Liver (tissue), 8 donors: ENCODE measurements at regions not wholly inside any gene's neighbourhood (a gene's known extent, or its start where the extent isn't known, plus 50 kb on each side); places are given as distances from the start of the nearest gene placed in this dataset.

Source experiments
- DNase-seq: peaks from one replicate; pipeline ENCODE4 v3.0.0-alpha.2; 2017; ENCODE audit warnings: low spot score
- H3K27ac ChIP-seq, 2 donors: one replicate each; pipeline ENCODE4 v1.7.0; 2013; ENCODE audit warnings: inconsistent platforms in 2 of 2, low read length in 2 of 2, control low read depth in 1 of 2, low read depth in 1 of 2, mild to moderate bottlenecking in 1 of 2
- H3K27me3 ChIP-seq, 4 donors: one replicate each; pipeline versions ENCODE4 v1.6.1 to v1.7.0; 2013; ENCODE audit warnings: low read length in 3 of 4, inconsistent platforms in 1 of 4, mild to moderate bottlenecking in 1 of 4, moderate library complexity in 1 of 4; ENCODE audit not compliant: control insufficient read depth in 4 of 4, insufficient read depth in 4 of 4
- H3K36me3 ChIP-seq, 4 donors: one replicate each; pipeline versions ENCODE4 v1.6.1 to v1.7.0; 2013; ENCODE audit warnings: low read length in 3 of 4, mild to moderate bottlenecking in 3 of 4, low read depth in 1 of 4, moderate library complexity in 1 of 4; ENCODE audit not compliant: control insufficient read depth in 4 of 4, insufficient read depth in 3 of 4
- H3K4me1 ChIP-seq, 4 donors: one replicate each; pipeline versions ENCODE4 v1.6.1 to v1.7.0; 2013; ENCODE audit warnings: low read length in 3 of 4, mild to moderate bottlenecking in 3 of 4, moderate library complexity in 1 of 4; ENCODE audit not compliant: control insufficient read depth in 4 of 4, insufficient read depth in 4 of 4
- H3K4me3 ChIP-seq, 3 donors: one replicate each; pipeline versions ENCODE4 v1.6.1 to v1.7.0; 2013; ENCODE audit warnings: low read length in 3 of 3, control low read depth in 1 of 3, low read depth in 1 of 3, mild to moderate bottlenecking in 1 of 3
- H3K9ac ChIP-seq, 2 donors: one replicate each; pipeline ENCODE4 v1.7.0; 2013; ENCODE audit warnings: low read length in 2 of 2, mild to moderate bottlenecking in 2 of 2, moderate library complexity in 2 of 2, control low read depth in 1 of 2, low read depth in 1 of 2
- H3K9me3 ChIP-seq, 4 donors: one replicate each; pipeline versions ENCODE4 v1.6.1 to v1.7.0; 2013; ENCODE audit warnings: low read length in 3 of 4; ENCODE audit not compliant: control insufficient read depth in 4 of 4
- FOXA1 ChIP-seq: IDR thresholded peaks from 2 replicates; pipeline ENCODE4 v1.6.1; 2016; ENCODE audit warnings: antibody characterized with exemption
- GABPA ChIP-seq, 2 donors: IDR thresholded peaks in 1 of 2; conservative IDR thresholded peaks in 1 of 2; 2 replicates each; pipeline ENCODE4 v1.6.1; 2016; ENCODE audit warnings: antibody characterized with exemption in 2 of 2, mild to moderate bottlenecking in 1 of 2, moderate library complexity in 1 of 2
- HNF4A ChIP-seq, 2 donors: conservative IDR thresholded peaks; 2 replicates each; pipeline ENCODE4 v1.6.1; 2016; ENCODE audit warnings: antibody characterized with exemption in 2 of 2, mild to moderate bottlenecking in 2 of 2
- HNF4G ChIP-seq: IDR thresholded peaks from 2 replicates; pipeline ENCODE4 v1.6.1; 2016; ENCODE audit warnings: antibody characterized with exemption
- JUND ChIP-seq, 2 donors: IDR thresholded peaks; 2 replicates each; pipeline ENCODE4 v1.6.1; 2016; ENCODE audit warnings: antibody characterized with exemption in 2 of 2
- NR2F2 ChIP-seq: IDR thresholded peaks from 2 replicates; pipeline ENCODE4 v1.6.1; 2016; ENCODE audit warnings: antibody characterized with exemption
- RAD21 ChIP-seq, 2 donors: IDR thresholded peaks; 2 replicates each; pipeline ENCODE4 v1.6.1; 2016; ENCODE audit warnings: antibody characterized with exemption in 2 of 2, mild to moderate bottlenecking in 2 of 2
- RXRA ChIP-seq, 2 donors: IDR thresholded peaks; 2 replicates each; pipeline ENCODE4 v1.6.1; 2017 to 2018; ENCODE audit warnings: antibody characterized with exemption in 2 of 2, mild to moderate bottlenecking in 1 of 2
- SP1 ChIP-seq: IDR thresholded peaks from 2 replicates; pipeline ENCODE4 v1.6.1; 2018; ENCODE audit warnings: antibody characterized with exemption, mild to moderate bottlenecking
- TAF1 ChIP-seq: conservative IDR thresholded peaks from 2 replicates; pipeline ENCODE4 v1.6.1; 2016; ENCODE audit warnings: antibody characterized with exemption, mild to moderate bottlenecking
- YY1 ChIP-seq: IDR thresholded peaks from 2 replicates; pipeline ENCODE4 v1.6.1; 2016; ENCODE audit warnings: antibody characterized with exemption, mild to moderate bottlenecking
- whole genome bisulfite sequencing: extraction: QIAGEN DNeasy Blood & Tissue Kit; methylation state at CpG from one replicate; pipeline ENCODE4 v1.1.7; 2013; 5-methylcytosine and 5-hydroxymethylcytosine counted together
- TF ChIP-seq, protein P1 (sequence below): IDR thresholded peaks from 2 replicates; pipeline ENCODE4 v1.6.1; 2016; ENCODE audit warnings: antibody characterized with exemption
- TF ChIP-seq, protein P2 (sequence below): IDR thresholded peaks from 2 replicates; pipeline ENCODE4 v1.6.1; 2016; ENCODE audit warnings: antibody characterized with exemption
- TF ChIP-seq, protein P3 (sequence below): fragments of 150-350 bp; IDR thresholded peaks from 2 replicates; pipeline ENCODE4 v1.5.1; 2017; ENCODE audit warnings: improper control_type of control experiment, low read depth, low read length; ENCODE audit not compliant: missing input control
- TF ChIP-seq, protein P4 (sequence below): IDR thresholded peaks from 2 replicates; pipeline ENCODE4 v1.6.1; 2016; ENCODE audit warnings: antibody characterized with exemption, mild to moderate bottlenecking
- donor health status: healthy.
- donor health status: healthy.
- donor health status: healthy.
- donor health status: healthy.
- donor health status: healthy.

- TF ChIP-seq, protein P1, sequence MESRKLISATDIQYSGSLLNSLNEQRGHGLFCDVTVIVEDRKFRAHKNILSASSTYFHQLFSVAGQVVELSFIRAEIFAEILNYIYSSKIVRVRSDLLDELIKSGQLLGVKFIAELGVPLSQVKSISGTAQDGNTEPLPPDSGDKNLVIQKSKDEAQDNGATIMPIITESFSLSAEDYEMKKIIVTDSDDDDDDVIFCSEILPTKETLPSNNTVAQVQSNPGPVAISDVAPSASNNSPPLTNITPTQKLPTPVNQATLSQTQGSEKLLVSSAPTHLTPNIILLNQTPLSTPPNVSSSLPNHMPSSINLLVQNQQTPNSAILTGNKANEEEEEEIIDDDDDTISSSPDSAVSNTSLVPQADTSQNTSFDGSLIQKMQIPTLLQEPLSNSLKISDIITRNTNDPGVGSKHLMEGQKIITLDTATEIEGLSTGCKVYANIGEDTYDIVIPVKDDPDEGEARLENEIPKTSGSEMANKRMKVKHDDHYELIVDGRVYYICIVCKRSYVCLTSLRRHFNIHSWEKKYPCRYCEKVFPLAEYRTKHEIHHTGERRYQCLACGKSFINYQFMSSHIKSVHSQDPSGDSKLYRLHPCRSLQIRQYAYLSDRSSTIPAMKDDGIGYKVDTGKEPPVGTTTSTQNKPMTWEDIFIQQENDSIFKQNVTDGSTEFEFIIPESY, result no peak
These were observed 456.2 kb downstream of the PCDH20 start (continued) for GRCh38 chr13:60959427-60959826.

GRCh38 chr13:60957816-60958215, 457.8 kb downstream of the PCDH20 start:
- 23% methylated on average over 1 of the region's 1 CpG for WGBS
- no peak overlapping the region for H3K9ac ChIP-seq
- no peak overlapping the region for H3K27ac ChIP-seq
- H3K4me1 ChIP-seq, result no peaks in the 10 kb centered on the region
- H3K9me3 ChIP-seq, result no peaks in the 10 kb centered on the region
- DNase-seq, result no peak
- TF ChIP-seq, protein P1, result no peak
- TF ChIP-seq RAD21 (IDR thresholded peaks at IDR 0.05) (no peak), HNF4A (conservative IDR thresholded peaks at IDR 0.05) (no peak), HNF4G (no peak), RXRA (IDR thresholded peaks at IDR 0.05) (no peak), JUND (IDR thresholded peaks at IDR 0.05) (no peak), YY1 (no peak), SP1 (no peak), NR2F2 (no peak), GABPA (IDR thresholded peaks at IDR 0.05 in 1 of 2, conservative IDR thresholded peaks at IDR 0.05 in 1 of 2) (no peak), TAF1 (no peak), FOXA1 (no peak)
- TF ChIP-seq, protein P2, sequence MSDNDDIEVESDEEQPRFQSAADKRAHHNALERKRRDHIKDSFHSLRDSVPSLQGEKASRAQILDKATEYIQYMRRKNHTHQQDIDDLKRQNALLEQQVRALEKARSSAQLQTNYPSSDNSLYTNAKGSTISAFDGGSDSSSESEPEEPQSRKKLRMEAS, result no peak
- TF ChIP-seq, protein P3, sequence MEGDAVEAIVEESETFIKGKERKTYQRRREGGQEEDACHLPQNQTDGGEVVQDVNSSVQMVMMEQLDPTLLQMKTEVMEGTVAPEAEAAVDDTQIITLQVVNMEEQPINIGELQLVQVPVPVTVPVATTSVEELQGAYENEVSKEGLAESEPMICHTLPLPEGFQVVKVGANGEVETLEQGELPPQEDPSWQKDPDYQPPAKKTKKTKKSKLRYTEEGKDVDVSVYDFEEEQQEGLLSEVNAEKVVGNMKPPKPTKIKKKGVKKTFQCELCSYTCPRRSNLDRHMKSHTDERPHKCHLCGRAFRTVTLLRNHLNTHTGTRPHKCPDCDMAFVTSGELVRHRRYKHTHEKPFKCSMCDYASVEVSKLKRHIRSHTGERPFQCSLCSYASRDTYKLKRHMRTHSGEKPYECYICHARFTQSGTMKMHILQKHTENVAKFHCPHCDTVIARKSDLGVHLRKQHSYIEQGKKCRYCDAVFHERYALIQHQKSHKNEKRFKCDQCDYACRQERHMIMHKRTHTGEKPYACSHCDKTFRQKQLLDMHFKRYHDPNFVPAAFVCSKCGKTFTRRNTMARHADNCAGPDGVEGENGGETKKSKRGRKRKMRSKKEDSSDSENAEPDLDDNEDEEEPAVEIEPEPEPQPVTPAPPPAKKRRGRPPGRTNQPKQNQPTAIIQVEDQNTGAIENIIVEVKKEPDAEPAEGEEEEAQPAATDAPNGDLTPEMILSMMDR, result no peak
- TF ChIP-seq, protein P4, sequence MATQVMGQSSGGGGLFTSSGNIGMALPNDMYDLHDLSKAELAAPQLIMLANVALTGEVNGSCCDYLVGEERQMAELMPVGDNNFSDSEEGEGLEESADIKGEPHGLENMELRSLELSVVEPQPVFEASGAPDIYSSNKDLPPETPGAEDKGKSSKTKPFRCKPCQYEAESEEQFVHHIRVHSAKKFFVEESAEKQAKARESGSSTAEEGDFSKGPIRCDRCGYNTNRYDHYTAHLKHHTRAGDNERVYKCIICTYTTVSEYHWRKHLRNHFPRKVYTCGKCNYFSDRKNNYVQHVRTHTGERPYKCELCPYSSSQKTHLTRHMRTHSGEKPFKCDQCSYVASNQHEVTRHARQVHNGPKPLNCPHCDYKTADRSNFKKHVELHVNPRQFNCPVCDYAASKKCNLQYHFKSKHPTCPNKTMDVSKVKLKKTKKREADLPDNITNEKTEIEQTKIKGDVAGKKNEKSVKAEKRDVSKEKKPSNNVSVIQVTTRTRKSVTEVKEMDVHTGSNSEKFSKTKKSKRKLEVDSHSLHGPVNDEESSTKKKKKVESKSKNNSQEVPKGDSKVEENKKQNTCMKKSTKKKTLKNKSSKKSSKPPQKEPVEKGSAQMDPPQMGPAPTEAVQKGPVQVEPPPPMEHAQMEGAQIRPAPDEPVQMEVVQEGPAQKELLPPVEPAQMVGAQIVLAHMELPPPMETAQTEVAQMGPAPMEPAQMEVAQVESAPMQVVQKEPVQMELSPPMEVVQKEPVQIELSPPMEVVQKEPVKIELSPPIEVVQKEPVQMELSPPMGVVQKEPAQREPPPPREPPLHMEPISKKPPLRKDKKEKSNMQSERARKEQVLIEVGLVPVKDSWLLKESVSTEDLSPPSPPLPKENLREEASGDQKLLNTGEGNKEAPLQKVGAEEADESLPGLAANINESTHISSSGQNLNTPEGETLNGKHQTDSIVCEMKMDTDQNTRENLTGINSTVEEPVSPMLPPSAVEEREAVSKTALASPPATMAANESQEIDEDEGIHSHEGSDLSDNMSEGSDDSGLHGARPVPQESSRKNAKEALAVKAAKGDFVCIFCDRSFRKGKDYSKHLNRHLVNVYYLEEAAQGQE, result no peak
- H3K4me3 ChIP-seq, result no peak overlapping the region
- no peaks in the 10 kb centered on the region for H3K27me3 ChIP-seq
- H3K36me3 ChIP-seq, result no peaks in the 10 kb centered on the region
